GM19351 (cell line): ENCODE measurements at regions not wholly inside any gene's neighbourhood (a gene's known extent, or its start where the extent isn't known, plus 50 kb on each side); places are given as distances from the start of the nearest gene placed in this dataset.
"Not testable (repeated sequence)": the region's sequence is repeated elsewhere in the genome, so short reads cannot be mapped to it uniquely, and the experiment has no call there.

Source experiments
- ATAC-seq: cut with Tn5 transposase; IDR thresholded peaks from one replicate; pipeline ENCODE4 v1.9.1; 2021; ENCODE audit warnings: mild to moderate bottlenecking, moderate library complexity; ENCODE audit not compliant: unreplicated experiment

DNA sequence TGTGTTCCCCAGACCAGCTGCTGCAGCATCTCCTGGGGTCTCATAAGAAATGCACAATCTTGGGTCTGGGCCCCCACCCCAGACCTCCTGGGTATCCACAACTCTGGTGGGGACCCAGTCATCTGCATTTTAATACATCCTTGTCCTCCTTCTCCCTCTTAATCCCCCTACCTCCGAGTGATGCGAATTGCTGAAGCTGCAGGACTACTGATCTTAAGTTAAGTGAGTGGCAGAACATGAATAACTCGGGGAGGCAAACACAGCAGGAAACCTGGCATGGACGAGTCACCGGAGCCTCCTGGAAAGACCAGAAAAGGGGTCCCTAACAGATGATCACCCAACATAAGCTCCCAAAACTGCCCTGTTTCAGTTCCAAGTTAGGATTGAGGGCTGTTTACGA, 283.2 kb upstream of the MGAT5 start:
- ATAC-seq: no peak

DNA sequence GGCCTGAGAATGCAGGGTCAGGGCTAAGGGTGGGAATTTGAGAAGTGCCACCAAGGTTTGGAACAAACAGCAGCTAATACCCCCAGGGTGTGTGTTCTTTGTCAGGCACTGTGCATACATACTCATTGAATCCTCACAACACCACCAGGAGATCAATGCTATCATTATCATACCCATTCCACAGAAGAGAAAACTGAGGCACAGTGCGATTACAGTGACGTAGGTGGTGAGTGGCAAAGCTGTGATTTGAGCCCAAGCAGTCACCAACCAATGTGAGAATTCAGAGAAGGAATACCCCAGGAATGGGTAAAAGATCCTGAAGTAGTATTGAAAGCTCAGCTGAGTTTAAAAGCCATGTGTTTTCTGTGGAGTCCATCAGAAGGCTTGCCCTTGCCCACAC, 281.6 kb upstream of the MGAT5 start:
- ATAC-seq: no peak

DNA sequence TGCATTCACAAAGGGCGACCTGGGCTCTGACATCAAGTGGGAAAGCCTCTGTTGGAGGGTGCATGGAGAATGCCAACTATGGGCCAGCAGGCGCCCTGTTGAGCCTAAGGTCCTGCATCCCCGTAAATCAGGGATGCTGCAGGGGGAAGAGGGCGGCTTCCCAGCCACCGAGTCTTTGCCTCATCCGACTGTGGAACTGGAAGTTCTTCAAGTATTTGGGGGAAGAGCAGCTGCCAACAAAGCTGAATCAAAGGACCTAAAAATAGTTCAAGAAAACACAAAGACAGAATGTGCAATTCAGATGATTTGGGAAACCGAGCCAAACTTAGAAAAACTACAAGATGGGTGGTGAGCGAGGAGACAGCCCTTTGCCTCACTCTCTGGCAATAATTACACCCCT, 281.1 kb upstream of the MGAT5 start:
- ATAC-seq: no peak

DNA sequence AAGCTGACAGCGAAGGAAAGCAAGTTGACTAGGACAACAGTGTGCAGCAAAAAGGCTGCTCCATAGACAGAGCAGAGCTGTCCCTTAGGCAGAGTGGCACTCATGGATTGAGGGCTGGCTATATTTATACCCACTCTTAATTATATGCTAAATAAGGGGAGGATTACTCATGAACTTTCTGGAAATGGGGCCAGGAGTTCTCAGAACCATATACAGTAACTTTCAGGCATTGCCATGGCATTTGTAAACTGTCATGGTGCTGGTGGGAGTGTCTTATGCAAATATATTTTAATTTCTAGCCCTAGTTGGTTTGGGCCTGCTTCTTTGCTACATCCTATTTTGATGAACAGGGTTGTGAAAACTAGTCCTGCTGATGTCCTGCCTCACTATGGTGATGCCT, 279.5 kb upstream of the MGAT5 start:
- no peak for ATAC-seq

DNA sequence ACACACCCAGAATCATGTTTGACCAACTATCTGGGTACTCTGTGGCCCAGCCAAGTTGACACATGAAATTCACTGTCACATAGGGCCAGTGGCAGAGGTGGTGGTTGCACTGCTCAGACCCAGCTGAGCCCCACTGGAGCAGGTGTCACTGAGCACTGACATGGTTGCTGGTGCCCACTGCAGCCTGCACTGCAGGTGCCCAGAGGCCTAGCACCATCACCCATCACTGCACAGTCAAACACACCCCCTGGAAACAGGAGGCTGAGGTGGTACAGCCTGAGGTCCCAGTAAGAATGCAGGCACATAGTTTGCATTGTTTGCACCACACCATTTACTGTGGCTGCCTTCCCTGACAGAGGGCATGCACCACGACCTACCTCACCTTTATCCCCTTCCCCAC, 278.7 kb upstream of the MGAT5 start:
- no peak for ATAC-seq

DNA sequence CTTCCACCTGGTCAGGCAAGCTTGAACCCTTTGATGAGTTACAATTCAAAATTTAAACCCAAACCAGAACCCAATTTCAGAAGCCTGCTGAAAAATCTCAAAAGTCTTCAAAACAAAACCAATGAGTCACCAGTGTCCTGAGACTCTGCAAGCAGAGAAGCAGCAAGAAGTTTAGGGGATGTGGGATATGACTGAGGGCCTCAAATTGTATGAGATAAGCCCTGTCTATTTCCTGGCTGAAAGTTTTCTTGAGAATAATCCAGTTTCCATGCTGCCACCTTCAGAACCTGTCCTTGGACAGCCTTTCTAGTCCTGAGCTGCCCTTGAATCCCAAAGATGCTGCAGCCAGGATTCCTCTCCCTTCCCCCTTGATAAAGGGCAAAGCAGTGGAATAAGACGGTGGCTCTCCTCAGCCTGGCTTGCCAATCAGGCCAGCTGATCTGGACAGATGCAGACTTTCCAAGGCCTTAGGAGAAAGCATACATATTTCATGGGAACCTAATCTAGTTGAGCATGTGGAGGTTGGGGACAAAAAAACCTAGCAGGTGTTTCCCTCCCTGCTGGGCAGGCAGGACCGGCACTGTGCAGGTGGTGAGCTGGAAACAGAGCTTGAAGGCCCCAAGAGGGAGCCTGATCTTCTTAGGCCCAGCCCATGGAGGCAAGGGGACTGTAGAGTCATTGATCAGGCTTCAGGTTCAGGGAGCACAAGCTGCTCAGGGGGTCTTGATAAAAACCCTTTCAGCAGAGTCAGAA, 278.0 kb upstream of the MGAT5 start:
- no peak for ATAC-seq

DNA sequence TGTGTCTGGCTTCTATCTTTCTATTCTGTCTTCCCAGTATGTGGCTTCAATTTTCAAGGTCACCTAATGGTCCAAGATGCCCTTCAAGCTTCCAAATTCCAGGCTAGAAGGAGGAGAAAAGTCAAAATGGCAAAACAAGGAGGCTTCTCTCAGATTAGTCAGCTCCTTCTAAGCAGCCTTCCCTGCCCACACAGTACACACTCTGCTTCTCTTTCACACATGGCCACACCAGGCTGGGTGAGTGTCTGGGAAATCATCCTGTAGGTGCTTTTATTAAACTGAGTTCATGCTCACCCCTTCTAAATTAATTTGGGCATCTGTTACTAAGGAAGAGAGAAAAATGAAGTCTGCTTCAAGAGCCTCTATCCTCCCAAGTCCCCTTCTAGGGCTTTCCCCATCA, 277.2 kb upstream of the MGAT5 start:
- ATAC-seq: no peak

DNA sequence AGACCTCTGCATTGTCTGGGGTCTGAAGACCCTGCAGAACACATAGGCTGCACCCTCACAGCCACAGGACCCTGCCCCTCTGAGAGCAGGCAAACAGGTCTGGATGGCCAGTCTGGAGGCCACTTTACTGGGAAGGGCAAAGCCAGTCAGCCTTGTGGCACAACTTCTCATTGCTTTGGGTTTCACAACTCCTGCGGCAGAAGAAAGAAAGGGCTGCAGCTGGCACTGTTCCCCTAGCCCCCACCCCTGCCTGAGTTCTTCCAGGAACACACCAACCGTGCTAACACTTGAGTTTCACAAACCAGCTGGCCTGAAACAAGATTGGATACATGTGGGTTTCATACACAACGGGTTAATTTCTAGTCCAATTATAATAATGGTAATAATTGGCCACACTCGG, 276.5 kb upstream of the MGAT5 start:
- ATAC-seq: no peak

DNA sequence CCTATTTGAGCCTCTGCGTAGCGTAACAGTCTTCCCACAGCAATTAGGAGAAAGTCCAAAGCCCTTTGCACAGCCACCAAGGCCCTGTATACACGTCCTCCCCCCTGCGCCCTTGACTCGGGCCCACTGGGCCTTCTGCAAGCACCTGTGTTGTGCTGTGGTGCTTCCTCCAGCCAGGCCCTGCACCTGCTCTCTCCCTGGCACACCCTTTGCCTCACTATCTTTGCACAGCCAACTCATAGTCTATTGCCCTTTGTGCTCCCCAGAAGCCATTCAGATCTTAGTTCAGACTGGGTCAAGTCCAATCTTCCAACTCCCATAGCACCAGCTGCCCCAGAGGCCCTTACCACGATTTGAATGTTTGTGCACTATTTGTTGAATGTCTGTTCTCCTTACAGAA, 271.6 kb upstream of the MGAT5 start:
- ATAC-seq: no peak

DNA sequence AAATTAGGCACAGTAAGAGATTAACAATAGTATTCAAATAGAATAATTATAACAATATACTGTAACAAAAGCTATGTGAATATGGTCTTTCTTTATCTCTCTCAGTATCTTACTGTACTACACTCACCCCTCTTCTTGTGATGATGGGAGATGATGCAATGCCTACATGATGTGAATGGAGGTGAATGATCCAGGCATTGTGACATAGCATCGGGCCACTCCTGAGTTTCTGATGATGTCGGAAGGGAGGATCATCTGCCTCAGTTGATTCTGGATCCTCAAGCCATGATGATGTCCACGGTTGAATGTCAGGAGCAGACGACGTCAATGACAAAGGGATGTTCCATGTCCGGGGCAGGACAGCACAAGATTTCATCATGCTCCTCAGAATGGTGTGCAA, 268.3 kb upstream of the MGAT5 start:
- no peak for ATAC-seq

DNA sequence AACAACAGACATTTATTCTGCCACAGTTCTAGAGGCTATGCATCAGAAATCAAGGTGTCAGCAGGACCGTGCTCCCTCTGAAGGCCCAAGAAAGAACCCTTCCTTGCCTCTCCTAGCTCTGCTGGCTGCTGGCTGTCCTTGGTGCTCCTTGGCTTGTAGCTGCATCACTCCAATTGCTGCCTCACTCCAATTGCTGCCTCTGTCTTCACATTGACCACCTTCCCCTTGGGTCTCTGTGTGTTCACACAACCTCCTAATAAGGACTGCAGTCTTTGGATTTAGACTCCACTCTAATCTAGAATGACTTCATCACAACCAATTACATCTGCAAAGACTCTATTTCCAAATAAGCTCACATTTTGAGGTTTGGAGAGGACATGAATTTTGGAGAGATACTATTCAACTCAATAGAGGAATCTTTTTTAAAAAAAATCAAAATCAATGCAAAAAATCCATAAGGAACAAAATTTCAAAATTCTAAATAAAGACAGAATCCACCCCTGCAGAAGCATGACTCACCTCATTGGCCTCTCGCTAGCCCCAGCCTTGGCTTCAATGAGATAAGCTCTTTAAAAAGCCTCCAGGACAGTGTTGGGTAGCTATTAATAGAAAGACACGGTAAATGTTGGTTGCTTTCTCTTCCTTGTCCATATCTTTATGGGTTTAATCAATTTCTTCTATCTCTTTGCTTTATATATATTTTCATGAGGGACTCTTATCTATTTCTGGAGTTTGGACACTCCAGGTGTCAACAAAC, 267.6 kb upstream of the MGAT5 start:
- ATAC-seq: no peak

DNA sequence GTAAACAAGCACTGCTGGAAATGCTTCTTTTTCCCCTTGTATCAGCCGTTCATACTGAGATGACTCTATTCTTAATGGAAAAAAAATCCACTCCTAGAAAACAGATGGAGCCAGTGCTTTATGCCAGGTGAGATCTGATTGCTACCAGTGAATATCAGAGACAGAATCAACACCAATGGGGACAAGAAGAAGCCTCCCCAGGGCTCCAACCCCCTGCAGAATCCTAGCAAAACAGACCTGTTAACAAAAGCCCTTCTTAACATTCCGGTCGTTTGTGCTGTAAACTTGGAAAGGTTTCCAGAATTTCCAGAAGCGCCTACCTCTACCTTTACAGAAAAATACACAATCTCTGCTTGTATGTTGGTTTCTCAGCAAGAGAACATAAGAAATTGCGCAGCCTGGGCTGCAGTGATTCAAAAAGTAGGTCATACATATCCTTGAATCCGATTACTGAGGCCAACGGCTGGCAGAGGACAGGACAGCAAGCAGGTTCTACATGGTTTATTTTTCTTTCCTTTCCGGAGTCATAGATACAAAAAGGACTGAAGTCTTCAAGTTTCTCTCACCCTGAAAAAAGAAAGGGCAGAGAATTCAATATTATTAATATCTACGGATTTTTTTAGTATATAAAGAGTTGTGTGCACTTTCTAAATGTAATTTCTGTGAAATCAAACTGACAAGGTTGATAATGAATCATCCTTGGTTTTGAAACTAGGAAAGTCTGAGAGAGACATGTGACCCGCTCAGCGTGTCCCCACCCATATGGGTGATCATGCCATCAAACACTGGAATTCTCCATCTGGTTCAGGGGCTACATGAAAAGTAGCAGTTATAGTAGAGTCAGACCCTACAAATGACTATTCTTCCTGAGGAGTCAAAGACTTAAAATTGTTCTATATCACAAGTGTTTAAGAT, 266.7 kb upstream of the MGAT5 start:
- ATAC-seq: no peak

DNA sequence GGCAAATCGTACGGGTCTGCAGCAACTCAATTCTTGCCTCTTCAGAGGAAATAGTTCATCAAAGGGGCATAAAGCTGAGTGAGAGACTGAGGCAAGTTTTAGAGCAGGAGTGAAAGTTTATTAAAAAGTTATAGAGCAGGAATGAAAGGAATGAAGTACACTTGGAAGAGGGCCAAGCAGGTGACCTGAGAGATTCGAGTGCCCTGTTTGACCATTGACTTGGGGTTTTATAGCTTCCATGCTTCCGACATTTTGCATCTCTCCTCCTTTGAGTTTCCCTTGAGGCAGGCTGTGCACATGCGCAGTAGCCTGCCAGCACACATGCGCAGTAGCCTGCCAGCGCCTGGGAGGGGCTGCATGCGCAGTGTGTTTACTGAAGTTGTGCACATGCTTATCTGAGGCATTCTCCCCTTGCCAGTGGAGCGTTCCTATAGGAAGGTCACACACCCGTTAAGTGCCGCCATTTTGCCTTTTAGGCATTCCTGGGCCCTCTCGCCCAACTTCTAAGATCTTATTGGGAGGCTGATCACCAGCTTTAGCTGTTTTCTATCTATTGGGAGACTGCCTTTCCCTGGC, 265.5 kb upstream of the MGAT5 start:
- ATAC-seq: no peak

DNA sequence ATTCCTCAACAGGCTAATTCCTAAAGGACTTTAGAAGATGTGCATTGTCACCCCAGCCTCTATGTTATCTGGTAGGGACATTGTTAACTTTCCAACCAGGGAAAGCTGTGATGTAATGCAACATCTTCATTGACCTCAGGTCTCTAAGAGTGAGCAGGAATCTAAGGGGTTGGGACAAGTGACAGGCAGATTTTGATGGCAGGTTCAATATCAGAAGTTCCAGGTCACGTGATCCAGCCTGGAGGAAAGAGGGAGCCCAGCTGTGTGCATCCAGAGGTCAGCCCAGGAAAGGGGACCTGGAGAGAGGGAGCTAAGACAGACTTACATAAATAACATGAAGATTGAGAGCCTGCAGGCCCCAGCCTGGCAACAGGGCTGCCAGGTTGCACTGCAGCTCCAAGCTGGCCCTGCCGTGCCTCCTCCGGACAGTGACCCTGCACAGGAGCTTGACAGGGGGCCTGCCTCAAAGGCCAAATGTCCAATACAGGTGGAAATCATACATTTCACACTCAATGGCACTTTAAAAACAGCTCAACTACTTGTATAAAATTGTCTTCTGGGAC, 262.2 kb upstream of the MGAT5 start:
- no peak for ATAC-seq

DNA sequence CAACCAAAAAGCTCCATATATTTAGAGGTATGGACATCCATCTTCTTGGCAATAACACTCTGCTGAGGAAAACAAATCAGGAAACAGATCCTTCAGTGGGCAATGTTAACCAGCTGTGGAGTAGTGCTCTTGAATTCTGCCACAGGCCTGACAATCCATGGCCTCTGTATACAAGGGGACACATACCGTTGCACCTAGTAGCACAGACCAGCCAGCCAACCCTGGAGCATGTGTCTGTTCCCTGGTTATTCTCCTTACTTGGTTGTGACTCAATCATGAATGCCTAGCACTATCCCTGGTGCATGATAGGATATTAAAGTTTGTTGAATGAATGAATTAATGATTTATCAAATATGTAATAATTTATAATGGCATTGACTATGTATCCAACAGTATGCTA, 261.4 kb upstream of the MGAT5 start:
- no peak for ATAC-seq

DNA sequence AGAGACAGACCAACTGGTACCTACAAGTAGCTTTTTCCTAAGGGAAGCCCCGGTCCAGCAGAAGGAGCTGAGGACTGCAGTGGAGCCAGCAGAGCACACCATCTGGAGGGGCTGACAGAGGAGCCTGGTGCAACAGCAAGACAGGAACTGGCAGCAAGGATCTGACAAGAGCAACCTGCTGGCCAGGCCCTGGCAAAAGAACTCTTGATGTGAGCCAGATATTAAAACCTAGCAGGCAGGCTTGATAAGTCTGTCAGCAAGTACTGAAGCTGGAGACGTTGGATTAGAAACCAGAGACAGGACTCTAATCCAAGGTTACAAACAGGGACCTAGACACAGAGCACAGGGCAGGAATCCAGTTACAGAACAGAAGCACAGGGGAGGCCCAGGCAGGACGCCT, 260.7 kb upstream of the MGAT5 start:
- ATAC-seq: no peak

DNA sequence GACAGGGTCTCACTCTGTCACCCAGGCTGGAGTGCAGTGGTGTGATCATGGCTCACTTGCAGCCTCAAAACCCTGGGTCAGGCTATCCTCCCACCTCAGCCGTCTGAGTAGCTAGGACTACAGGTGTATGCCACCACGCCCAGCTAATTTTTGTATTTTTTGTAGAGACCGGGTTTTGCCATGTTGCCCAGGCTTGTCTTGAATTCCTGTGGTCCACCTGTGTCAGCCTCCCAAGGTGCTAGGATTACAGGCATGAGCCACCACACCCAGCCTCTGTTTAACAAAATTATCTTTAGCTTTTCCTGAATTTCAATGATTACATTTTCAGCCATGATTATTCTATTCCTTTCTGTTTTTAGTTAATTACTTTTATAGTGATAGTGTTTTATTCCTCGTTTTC, 255.1 kb upstream of the MGAT5 start:
- not testable (repeated sequence) for ATAC-seq

DNA sequence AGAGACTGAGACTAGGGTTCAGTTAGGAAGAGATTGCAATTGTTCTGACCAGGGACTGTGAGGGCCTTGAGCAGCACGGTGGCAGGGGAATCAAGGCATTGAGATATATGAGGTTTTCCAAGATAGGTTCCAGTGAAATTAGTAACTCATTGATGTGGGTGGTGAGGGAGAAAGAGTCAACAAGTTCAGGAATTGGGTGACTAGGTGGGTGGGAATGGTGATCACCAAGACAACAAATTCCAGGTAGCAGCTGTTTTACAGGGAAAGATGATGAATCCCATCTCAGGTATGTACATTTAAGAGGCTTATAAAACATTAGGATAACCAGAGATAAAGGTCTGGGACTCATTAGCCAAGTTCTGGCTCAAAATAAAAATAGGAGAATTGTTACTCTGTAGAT, 251.5 kb upstream of the MGAT5 start:
- ATAC-seq: no peak

DNA sequence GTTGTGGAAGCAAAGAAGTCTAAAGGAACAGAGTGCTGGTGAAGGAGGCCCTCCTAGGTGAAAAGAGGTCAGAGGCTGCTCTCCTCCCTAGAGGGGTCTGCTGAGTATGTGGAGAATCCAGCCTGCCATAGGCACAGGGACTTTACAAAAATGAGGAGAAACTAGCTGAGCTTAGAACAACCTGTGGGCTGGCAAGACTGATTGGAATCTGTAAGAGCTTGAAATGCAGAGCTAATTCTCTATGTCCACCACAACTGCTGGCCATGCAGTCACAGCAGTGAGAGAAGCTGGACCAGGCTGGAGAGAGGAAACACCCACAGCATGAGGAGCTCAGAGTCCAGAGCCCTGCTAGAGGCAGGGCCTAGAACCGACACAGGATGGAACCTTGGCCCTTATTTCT, 251.0 kb upstream of the MGAT5 start:
- no peak for ATAC-seq

DNA sequence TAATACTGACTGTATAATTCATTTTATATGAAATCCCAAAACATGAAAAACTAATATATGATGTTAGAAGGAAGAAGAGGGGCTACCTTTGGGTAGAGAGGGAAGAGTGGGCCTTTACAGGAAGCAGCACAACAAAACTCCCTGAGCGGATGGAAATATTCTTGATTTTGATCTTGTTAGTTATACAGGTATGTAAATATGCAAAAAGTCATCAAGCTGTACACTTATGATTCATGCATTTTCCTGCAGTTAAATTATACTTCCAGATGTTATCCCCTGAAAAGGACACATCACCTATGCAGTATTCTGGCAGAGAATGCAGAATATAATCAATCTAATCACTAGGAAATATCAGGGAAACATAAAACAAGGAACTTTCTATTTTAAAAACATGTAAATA, 249.4 kb upstream of the MGAT5 start:
- no peak for ATAC-seq

DNA sequence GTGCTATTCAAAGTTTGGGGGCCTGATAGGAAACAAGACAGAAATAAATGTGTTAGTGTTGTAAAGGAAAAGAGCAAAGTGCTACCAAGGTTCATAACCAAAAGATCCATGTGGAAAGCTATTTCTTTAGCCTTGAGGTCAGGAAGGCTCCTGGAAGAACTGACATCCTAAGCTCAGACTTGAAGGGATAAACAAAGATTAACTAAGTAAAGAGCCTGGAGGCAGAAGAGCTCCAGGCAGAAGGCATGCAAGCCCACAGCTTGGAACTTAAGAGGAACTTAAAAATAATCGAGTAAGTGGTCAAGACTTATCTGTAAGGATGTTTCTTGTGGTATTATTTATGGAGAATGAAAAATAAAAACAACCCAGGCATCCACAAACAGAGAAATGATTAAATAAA, 245.0 kb upstream of the MGAT5 start:
- ATAC-seq: no peak
